HepG2 (cell line): ENCODE measurements at regions not wholly inside any gene's neighbourhood (a gene's known extent, or its start where the extent isn't known, plus 50 kb on each side); places are given as distances from the start of the nearest gene placed in this dataset.

ENCODE experiments used
- ATAC-seq: fragments of 200-7000 bp; cut with Tn5 transposase; 3 replicates; pipeline ENCODE4 v1.9.1; 2020; ENCODE audit warnings: mild to moderate bottlenecking, moderate library complexity
- BruUV-seq: library from RNA; stranded (reverse); fragments of 400-500 nt; replicated peaks from 2 replicates; lab custom pipeline; 2021; lab: Mats Ljungman, UMichigan
- CTCF ChIA-PET: fragments of 300-600 bp; formaldehyde crosslinking; extraction: SDS; loops from one replicate; lab custom pipeline; 2021; ENCODE audit warnings: low total read pairs, inconsistent platforms, low intra/inter-chr PET ratio; lab: Yijun Ruan, JAX
- POLR2A ChIA-PET: fragments of 350-600 bp; sonication (Branson Sonifier 250); formaldehyde crosslinking; loops from one replicate; lab custom pipeline; 2020; ENCODE audit warnings: antibody characterized with exemption, inconsistent platforms; lab: Yijun Ruan, JAX
- DNase-seq: peaks from one replicate; pipeline ENCODE4 v3.0.0-alpha.2; 2015; ENCODE audit warnings: low spot score
- FAIRE-seq: peaks from 3 replicates; lab custom pipeline; 2011; peaks lifted over from hg19 to GRCh38; lab: Jason Lieb, UNC
- H2AFZ ChIP-seq: one replicate; pipeline ENCODE4 v1.6.1; 2011; ENCODE audit warnings: low read length, inconsistent platforms
- H3K27ac ChIP-seq: fragments of 300-600 bp; 3 replicates; pipeline ENCODE4 v1.8.0; 2011; ENCODE audit warnings: mixed run types, mild to moderate bottlenecking, mixed read lengths, low read length, inconsistent platforms; ENCODE audit not compliant: insufficient read depth; ENCODE audit errors: extremely low read length
- H3K27me3 ChIP-seq, 2 experiments: fragments of 200-600 bp in 1 of 2; 2 replicates in 1 of 2; 3 replicates in 1 of 2; pipeline versions ENCODE4 v1.6.0 to v1.8.0; 2011; ENCODE audit warnings: low read length in 2 of 2, mild to moderate bottlenecking in 2 of 2, moderate library complexity in 2 of 2, inconsistent platforms in 1 of 2; ENCODE audit not compliant: insufficient read depth in 2 of 2, control insufficient read depth in 1 of 2
- H3K36me3 ChIP-seq, 2 experiments: fragments of 200-600 bp in 1 of 2; replicated peaks in 1 of 2; 2 replicates in 1 of 2; 3 replicates in 1 of 2; pipeline versions ENCODE4 v1.5.1 to v1.8.0; 2011; ENCODE audit warnings: low read length in 2 of 2, inconsistent platforms in 1 of 2; ENCODE audit not compliant: insufficient read depth in 2 of 2, control insufficient read depth in 1 of 2
- H3K4me1 ChIP-seq: 2 replicates; pipeline ENCODE4 v1.5.1; 2012; ENCODE audit warnings: low read length, inconsistent platforms; ENCODE audit not compliant: insufficient read depth
- H3K4me2 ChIP-seq: 2 replicates; pipeline ENCODE4 v1.6.0; 2011; ENCODE audit warnings: low read depth, low read length, inconsistent platforms
- H3K4me3 ChIP-seq, 3 experiments: fragments of 200-600 bp in 1 of 3; sonication (generic), shearing (Covaris generic) in 1 of 3; replicated peaks in 1 of 3; 2 replicates each; pipeline ENCODE4 v1.5.1; 2011 to 2016; ENCODE audit warnings: low read length in 3 of 3, inconsistent platforms in 2 of 3, low read depth in 2 of 3, mild to moderate bottlenecking in 2 of 3, control low read depth in 1 of 3, mixed read lengths in 1 of 3; ENCODE audit not compliant: insufficient read depth in 1 of 3
- H3K79me2 ChIP-seq: one replicate; pipeline ENCODE4 v1.6.1; 2011; ENCODE audit warnings: low read length, inconsistent platforms; ENCODE audit not compliant: insufficient read depth
- H3K9ac ChIP-seq: 2 replicates; pipeline ENCODE4 v1.6.0; 2011; ENCODE audit warnings: mild to moderate bottlenecking, low read depth, low read length, inconsistent platforms; ENCODE audit not compliant: insufficient read depth
- H3K9me3 ChIP-seq: 2 replicates; pipeline ENCODE4 v1.5.1; 2012; ENCODE audit warnings: mild to moderate bottlenecking, low read length
- H4K20me1 ChIP-seq: 2 replicates; pipeline ENCODE4 v1.6.0; 2011; ENCODE audit warnings: inconsistent platforms, mild to moderate bottlenecking, low read length, moderate library complexity; ENCODE audit not compliant: insufficient read depth
- CCDC6 ChIP-seq: sonication (generic); formaldehyde crosslinking; IDR thresholded peaks from 2 replicates; pipeline ENCODE4 v1.8.1; 2022; ENCODE audit warnings: mild to moderate bottlenecking, missing genetic modification reagents, moderate library complexity
- CEBPB ChIP-seq: IDR thresholded peaks from 2 replicates; pipeline ENCODE4 v1.6.1; 2011; ENCODE audit warnings: low read depth, low read length, improper control_type of control experiment, borderline replicate concordance
- FOSL1 ChIP-seq: sonication (generic); formaldehyde crosslinking; IDR thresholded peaks from 2 replicates; pipeline ENCODE4 v1.9.0; 2021; ENCODE audit warnings: missing genetic modification reagents, borderline replicate concordance
- GMEB1 ChIP-seq: sonication (generic); formaldehyde crosslinking; IDR thresholded peaks from 2 replicates; pipeline ENCODE4 v1.5.1; 2020; ENCODE audit warnings: missing genetic modification reagents, mild to moderate bottlenecking, borderline replicate concordance
- NRL ChIP-seq: sonication (generic); formaldehyde crosslinking; IDR thresholded peaks from 2 replicates; pipeline ENCODE4 v1.5.0; 2020; ENCODE audit warnings: missing genetic modification reagents, mild to moderate bottlenecking, moderate library complexity, borderline replicate concordance
- SALL2 ChIP-seq: sonication (generic); formaldehyde crosslinking; IDR thresholded peaks from 2 replicates; pipeline ENCODE4 v1.8.1; 2023; ENCODE audit warnings: mild to moderate bottlenecking, missing genetic modification reagents, inconsistent platforms
- SNAI1 ChIP-seq: sonication (generic); formaldehyde crosslinking; IDR thresholded peaks from 2 replicates; pipeline ENCODE4 v1.5.0; 2020; ENCODE audit warnings: mild to moderate bottlenecking, missing genetic modification reagents, borderline replicate concordance
- THRA ChIP-seq: sonication (generic); formaldehyde crosslinking; IDR thresholded peaks from 2 replicates; pipeline ENCODE4 v1.4.0; 2020; ENCODE audit warnings: missing genetic modification reagents, borderline replicate concordance
- ZC3H4 ChIP-seq: sonication (generic); formaldehyde crosslinking; IDR thresholded peaks from 2 replicates; pipeline ENCODE4 v1.4.0; 2020; ENCODE audit warnings: missing genetic modification reagents, borderline replicate concordance
- WGBS: methylation state at CpG from one replicate; pipeline ENCODE4 v1.1.6; 2017; ENCODE audit warnings: low lambda C conversion rate; 5-methylcytosine and 5-hydroxymethylcytosine counted together
- in situ Hi-C: cut with HindIII; loops from 2 replicates; pipeline ENCODE4 v1.10.0; 2017; ENCODE audit warnings: low pct_unique_long_range_greater_than_20kb; ENCODE audit not compliant: extremely low pct_ligation_motif_present
- intact Hi-C: fragments of 100-400 bp; cut with micrococcal nuclease; formaldehyde crosslinking; loops from one replicate; pipeline ENCODE4 v1.10.0; 2022; ENCODE audit not compliant: unreplicated experiment

- no peaks in the 10 kb centered on the region for H3K4me1 ChIP-seq
- BruUV-seq = no TSS peak
- TF ChIP-seq GMEB1 (CRISPR knock-in tag) (no peak), FOSL1 (CRISPR knock-in tag) (no peak), SALL2 (no peak), NRL (CRISPR knock-in tag) (no peak), CEBPB (0 out of 2 replicates have a peak, but pooled peaks have one; percentile 37), CCDC6 (no peak)
- H3K4me2 ChIP-seq = no peak overlapping the region
- H3K27me3 ChIP-seq = no peaks in the 10 kb centered on the region
- no peak for DNase-seq
- no peak for ATAC-seq
- in situ Hi-C loops (no loop called here), intact Hi-C loops (no loop called here)
- H3K9me3 ChIP-seq = no peaks in the 10 kb centered on the region
- no peaks in the 10 kb centered on the region for H3K36me3 ChIP-seq
- CTCF ChIA-PET = no interaction called here
- POLR2A ChIA-PET = no interaction called here
- H3K79me2 ChIP-seq = no peaks in the 10 kb centered on the region
- H3K27ac ChIP-seq = no peak overlapping the region
- no peak overlapping the region for H3K9ac ChIP-seq
- H3K4me3 ChIP-seq = no peak overlapping the region
- H4K20me1 ChIP-seq = no peaks in the 10 kb centered on the region
- no peak overlapping the region for H2AFZ ChIP-seq
- no peak for FAIRE-seq
- 50% methylated on average over 2 of the region's 2 CpGs for WGBS
Measured at GRCh38 chr7:46068159-46068558, 147.1 kb upstream of the IGFBP3 start.

GRCh38 chr7:46059308-46060020 lies 138.4 kb upstream of the IGFBP3 start:
- intact Hi-C loops = no loop called here
- Histone ChIP-seq H3K4me2 (no peak overlapping the region), H3K4me3 (no peak overlapping the region), H3K27me3 (no peaks in the 10 kb centered on the region; a peak in 1 of 5 replicates), H2AFZ (no peak overlapping the region), H3K36me3 (no peaks in the 10 kb centered on the region), H3K27ac (no peak overlapping the region), H3K4me1 (no peaks in the 10 kb centered on the region), H3K9ac (no peak overlapping the region), H3K9me3 (no peaks in the 10 kb centered on the region), H3K79me2 (no peaks in the 10 kb centered on the region), H4K20me1 (no peaks in the 10 kb centered on the region)
- CTCF ChIA-PET = no interaction called here
- POLR2A ChIA-PET = no interaction called here
- no TSS peak for BruUV-seq
- FAIRE-seq (no peak), ATAC-seq (no peak), DNase-seq (no peak)
- in situ Hi-C loops = no loop called here
- WGBS = 16% methylated on average over 7 of the region's 7 CpGs
- TF ChIP-seq THRA (CRISPR knock-in tag) (no peak), SNAI1 (CRISPR knock-in tag) (no peak), ZC3H4 (CRISPR knock-in tag) (no peak)
- TF ChIP-seq, all 625 proteins: peak for 0
